PC-3 (cell line): ENCODE measurements at regions not wholly inside any gene's neighbourhood (a gene's known extent, or its start where the extent isn't known, plus 50 kb on each side); places are given as distances from the start of the nearest gene placed in this dataset.

Experiments
- EZH2 ChIP-seq: fragments of 300-600 bp; sonication (generic); IDR thresholded peaks from one replicate; pipeline ENCODE4 v1.6.1; 2017; ENCODE audit warnings: antibody characterized with exemption, mild to moderate bottlenecking, low read length; ENCODE audit not compliant: unreplicated experiment
- EZH2phosphoT487 ChIP-seq: fragments of 300-600 bp; sonication (generic); IDR thresholded peaks from 2 replicates; pipeline ENCODE4 v1.6.1; 2018; ENCODE audit warnings: mild to moderate bottlenecking, antibody characterized with exemption, low read length, borderline replicate concordance
- TF ChIP-seq, protein P1 (sequence below): fragments of 300-600 bp; sonication (generic); conservative IDR thresholded peaks from 2 replicates; pipeline ENCODE4 v1.5.1; 2017; ENCODE audit warnings: antibody characterized with exemption, low read depth, mild to moderate bottlenecking, low read length

DNA sequence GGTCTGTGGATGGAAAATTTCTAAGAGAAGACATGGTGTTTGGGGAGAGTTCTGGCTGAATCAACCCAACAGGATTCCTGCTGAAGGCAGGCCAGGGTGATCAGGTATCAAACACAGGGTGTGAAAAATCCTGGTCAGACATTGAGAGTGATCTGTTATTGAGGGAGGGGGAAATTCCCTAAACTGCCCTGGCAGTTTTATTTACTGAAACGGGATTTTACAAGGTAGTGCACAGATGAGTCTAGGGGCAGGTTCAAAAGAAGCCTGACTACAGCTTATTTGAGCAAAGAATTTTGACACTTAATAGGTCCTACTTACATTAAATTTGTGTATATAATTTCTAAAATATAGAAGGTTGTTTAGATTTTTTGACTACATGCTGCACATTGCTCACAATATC, 569.4 kb upstream of the RGS18 start:
- TF ChIP-seq, protein P1, sequence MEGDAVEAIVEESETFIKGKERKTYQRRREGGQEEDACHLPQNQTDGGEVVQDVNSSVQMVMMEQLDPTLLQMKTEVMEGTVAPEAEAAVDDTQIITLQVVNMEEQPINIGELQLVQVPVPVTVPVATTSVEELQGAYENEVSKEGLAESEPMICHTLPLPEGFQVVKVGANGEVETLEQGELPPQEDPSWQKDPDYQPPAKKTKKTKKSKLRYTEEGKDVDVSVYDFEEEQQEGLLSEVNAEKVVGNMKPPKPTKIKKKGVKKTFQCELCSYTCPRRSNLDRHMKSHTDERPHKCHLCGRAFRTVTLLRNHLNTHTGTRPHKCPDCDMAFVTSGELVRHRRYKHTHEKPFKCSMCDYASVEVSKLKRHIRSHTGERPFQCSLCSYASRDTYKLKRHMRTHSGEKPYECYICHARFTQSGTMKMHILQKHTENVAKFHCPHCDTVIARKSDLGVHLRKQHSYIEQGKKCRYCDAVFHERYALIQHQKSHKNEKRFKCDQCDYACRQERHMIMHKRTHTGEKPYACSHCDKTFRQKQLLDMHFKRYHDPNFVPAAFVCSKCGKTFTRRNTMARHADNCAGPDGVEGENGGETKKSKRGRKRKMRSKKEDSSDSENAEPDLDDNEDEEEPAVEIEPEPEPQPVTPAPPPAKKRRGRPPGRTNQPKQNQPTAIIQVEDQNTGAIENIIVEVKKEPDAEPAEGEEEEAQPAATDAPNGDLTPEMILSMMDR, result no peak
- TF ChIP-seq EZH2phosphoT487 (no peak), EZH2 (no peak)
